ENCODE measurements at regions not wholly inside any gene's neighbourhood (a gene's known extent, or its start where the extent isn't known, plus 50 kb on each side); places are given as distances from the start of the nearest gene placed in this dataset.

- TF ChIP-seq HDGF (IDR thresholded peaks at IDR 0.05; ENCODE audit: borderline replicate concordance) (no peak), FOXM1 (IDR thresholded peaks at IDR 0.05; ENCODE audit: borderline replicate concordance) (no peak), SP1 (IDR thresholded peaks at IDR 0.05) (no peak), FOXK2 (IDR thresholded peaks at IDR 0.05) (no peak)
Observed at GRCh38 chr4:28385801-28386200, 1525.2 kb downstream of the STIM2 start.

Measured in HEK293T (cell line).